HepG2 (cell line): ENCODE measurements at regions not wholly inside any gene's neighbourhood (a gene's known extent, or its start where the extent isn't known, plus 50 kb on each side); places are given as distances from the start of the nearest gene placed in this dataset.

ENCODE experiments used
- ATAC-seq: fragments of 200-7000 bp; cut with Tn5 transposase; 3 replicates; pipeline ENCODE4 v1.9.1; 2020; ENCODE audit warnings: mild to moderate bottlenecking, moderate library complexity
- BruUV-seq: library from RNA; stranded (reverse); fragments of 400-500 nt; replicated peaks from 2 replicates; lab custom pipeline; 2021; lab: Mats Ljungman, UMichigan
- CTCF ChIA-PET: fragments of 300-600 bp; formaldehyde crosslinking; extraction: SDS; loops from one replicate; lab custom pipeline; 2021; ENCODE audit warnings: low total read pairs, inconsistent platforms, low intra/inter-chr PET ratio; lab: Yijun Ruan, JAX
- POLR2A ChIA-PET: fragments of 350-600 bp; sonication (Branson Sonifier 250); formaldehyde crosslinking; loops from one replicate; lab custom pipeline; 2020; ENCODE audit warnings: antibody characterized with exemption, inconsistent platforms; lab: Yijun Ruan, JAX
- DNase-seq: peaks from one replicate; pipeline ENCODE4 v3.0.0-alpha.2; 2015; ENCODE audit warnings: low spot score
- FAIRE-seq: peaks from 3 replicates; lab custom pipeline; 2011; peaks lifted over from hg19 to GRCh38; lab: Jason Lieb, UNC
- H2AFZ ChIP-seq: one replicate; pipeline ENCODE4 v1.6.1; 2011; ENCODE audit warnings: low read length, inconsistent platforms
- H3K27ac ChIP-seq: fragments of 300-600 bp; 3 replicates; pipeline ENCODE4 v1.8.0; 2011; ENCODE audit warnings: mixed run types, mild to moderate bottlenecking, mixed read lengths, low read length, inconsistent platforms; ENCODE audit not compliant: insufficient read depth; ENCODE audit errors: extremely low read length
- H3K27me3 ChIP-seq, 2 experiments: fragments of 200-600 bp in 1 of 2; 2 replicates in 1 of 2; 3 replicates in 1 of 2; pipeline versions ENCODE4 v1.6.0 to v1.8.0; 2011; ENCODE audit warnings: low read length in 2 of 2, mild to moderate bottlenecking in 2 of 2, moderate library complexity in 2 of 2, inconsistent platforms in 1 of 2; ENCODE audit not compliant: insufficient read depth in 2 of 2, control insufficient read depth in 1 of 2
- H3K36me3 ChIP-seq, 2 experiments: fragments of 200-600 bp in 1 of 2; replicated peaks in 1 of 2; 2 replicates in 1 of 2; 3 replicates in 1 of 2; pipeline versions ENCODE4 v1.5.1 to v1.8.0; 2011; ENCODE audit warnings: low read length in 2 of 2, inconsistent platforms in 1 of 2; ENCODE audit not compliant: insufficient read depth in 2 of 2, control insufficient read depth in 1 of 2
- H3K4me1 ChIP-seq: 2 replicates; pipeline ENCODE4 v1.5.1; 2012; ENCODE audit warnings: low read length, inconsistent platforms; ENCODE audit not compliant: insufficient read depth
- H3K4me2 ChIP-seq: 2 replicates; pipeline ENCODE4 v1.6.0; 2011; ENCODE audit warnings: low read depth, low read length, inconsistent platforms
- H3K4me3 ChIP-seq, 3 experiments: fragments of 200-600 bp in 1 of 3; sonication (generic), shearing (Covaris generic) in 1 of 3; replicated peaks in 1 of 3; 2 replicates each; pipeline ENCODE4 v1.5.1; 2011 to 2016; ENCODE audit warnings: low read length in 3 of 3, inconsistent platforms in 2 of 3, low read depth in 2 of 3, mild to moderate bottlenecking in 2 of 3, control low read depth in 1 of 3, mixed read lengths in 1 of 3; ENCODE audit not compliant: insufficient read depth in 1 of 3
- H3K79me2 ChIP-seq: one replicate; pipeline ENCODE4 v1.6.1; 2011; ENCODE audit warnings: low read length, inconsistent platforms; ENCODE audit not compliant: insufficient read depth
- H3K9ac ChIP-seq: 2 replicates; pipeline ENCODE4 v1.6.0; 2011; ENCODE audit warnings: mild to moderate bottlenecking, low read depth, low read length, inconsistent platforms; ENCODE audit not compliant: insufficient read depth
- H3K9me3 ChIP-seq: 2 replicates; pipeline ENCODE4 v1.5.1; 2012; ENCODE audit warnings: mild to moderate bottlenecking, low read length
- H4K20me1 ChIP-seq: 2 replicates; pipeline ENCODE4 v1.6.0; 2011; ENCODE audit warnings: inconsistent platforms, mild to moderate bottlenecking, low read length, moderate library complexity; ENCODE audit not compliant: insufficient read depth
- CBX2 ChIP-seq, 2 experiments: fragments of 200-600 bp in 1 of 2; sonication (generic); formaldehyde crosslinking in 1 of 2; IDR thresholded peaks; 2 replicates each; pipeline versions ENCODE4 v1.7.0 to v1.8.1; 2018 to 2022; ENCODE audit warnings: low read depth in 2 of 2, low read length in 1 of 2, mild to moderate bottlenecking in 1 of 2, missing genetic modification reagents in 1 of 2
- HNF4A ChIP-seq: sonication (generic); formaldehyde crosslinking; IDR thresholded peaks from 2 replicates; pipeline ENCODE4 v1.4.0; 2020; ENCODE audit warnings: missing genetic modification reagents
- HNRNPLL ChIP-seq: fragments of 200-400 bp; formaldehyde crosslinking; IDR thresholded peaks from 2 replicates; pipeline ENCODE4 v1.6.1; 2017; ENCODE audit warnings: mild to moderate bottlenecking, low read depth, low read length; ENCODE audit not compliant: poor library complexity, severe bottlenecking
- KLF6 ChIP-seq: IDR thresholded peaks from 2 replicates; pipeline ENCODE4 v1.8.0; 2016; ENCODE audit warnings: missing biosample characterization, missing genetic modification reagents
- MEIS2 ChIP-seq: sonication (generic); formaldehyde crosslinking; IDR thresholded peaks from 2 replicates; pipeline ENCODE4 v1.9.0; 2021; ENCODE audit warnings: mild to moderate bottlenecking, missing genetic modification reagents
- NR2F6 ChIP-seq, 2 experiments: IDR thresholded peaks; 2 replicates each; pipeline ENCODE4 v1.6.1; 2016; ENCODE audit warnings: antibody characterized with exemption in 1 of 2, mild to moderate bottlenecking in 1 of 2
- POGZ ChIP-seq: sonication (generic); formaldehyde crosslinking; IDR thresholded peaks from 2 replicates; pipeline ENCODE4 v1.4.0; 2020; ENCODE audit warnings: mild to moderate bottlenecking, missing genetic modification reagents
- RXRB ChIP-seq: IDR thresholded peaks from 2 replicates; pipeline ENCODE4 v1.6.1; 2016; ENCODE audit warnings: borderline replicate concordance, missing genetic modification reagents, missing compliant biosample characterization
- TBX2 ChIP-seq: sonication (generic); formaldehyde crosslinking; IDR thresholded peaks from 2 replicates; pipeline ENCODE4 v1.5.0; 2020; ENCODE audit warnings: missing genetic modification reagents, mild to moderate bottlenecking, borderline replicate concordance
- ZNF10 ChIP-seq: sonication (generic); formaldehyde crosslinking; IDR thresholded peaks from 2 replicates; pipeline ENCODE4 v1.4.0; 2020; ENCODE audit warnings: mild to moderate bottlenecking, low read depth, missing genetic modification reagents, borderline replicate concordance
- ZNF3 ChIP-seq: IDR thresholded peaks from 2 replicates; pipeline ENCODE4 v1.7.0; 2017; ENCODE audit warnings: inconsistent platforms
- ZNF572 ChIP-seq: sonication (generic); formaldehyde crosslinking; IDR thresholded peaks from 2 replicates; pipeline ENCODE4 v1.5.1; 2020; ENCODE audit warnings: mild to moderate bottlenecking, missing genetic modification reagents
- ZSCAN5A ChIP-seq: sonication (generic); formaldehyde crosslinking; IDR thresholded peaks from 2 replicates; pipeline ENCODE4 v1.8.0; 2022; ENCODE audit warnings: mild to moderate bottlenecking, missing genetic modification reagents, borderline replicate concordance
- WGBS: methylation state at CpG from one replicate; pipeline ENCODE4 v1.1.6; 2017; ENCODE audit warnings: low lambda C conversion rate; 5-methylcytosine and 5-hydroxymethylcytosine counted together
- in situ Hi-C: cut with HindIII; loops from 2 replicates; pipeline ENCODE4 v1.10.0; 2017; ENCODE audit warnings: low pct_unique_long_range_greater_than_20kb; ENCODE audit not compliant: extremely low pct_ligation_motif_present
- intact Hi-C: fragments of 100-400 bp; cut with micrococcal nuclease; formaldehyde crosslinking; loops from one replicate; pipeline ENCODE4 v1.10.0; 2022; ENCODE audit not compliant: unreplicated experiment
- TF ChIP-seq, protein P1 (sequence below), 2 experiments: sonication (generic) in 1 of 2; formaldehyde crosslinking in 1 of 2; IDR thresholded peaks; 2 replicates each; pipeline versions ENCODE4 v1.6.1 to v1.9.0; 2014 to 2022; ENCODE audit warnings: antibody characterized with exemption in 1 of 2, borderline replicate concordance in 1 of 2, inconsistent platforms in 1 of 2, low read depth in 1 of 2, missing genetic modification reagents in 1 of 2
- TF ChIP-seq, protein P2 (sequence below): IDR thresholded peaks from 2 replicates; pipeline ENCODE4 v1.6.1; 2018; ENCODE audit warnings: missing genetic modification reagents, mild to moderate bottlenecking, missing compliant biosample characterization
- TF ChIP-seq, protein P3 (sequence below): sonication (generic); formaldehyde crosslinking; IDR thresholded peaks from 2 replicates; pipeline ENCODE4 v1.4.0; 2020; ENCODE audit warnings: mild to moderate bottlenecking, missing genetic modification reagents

DNA sequence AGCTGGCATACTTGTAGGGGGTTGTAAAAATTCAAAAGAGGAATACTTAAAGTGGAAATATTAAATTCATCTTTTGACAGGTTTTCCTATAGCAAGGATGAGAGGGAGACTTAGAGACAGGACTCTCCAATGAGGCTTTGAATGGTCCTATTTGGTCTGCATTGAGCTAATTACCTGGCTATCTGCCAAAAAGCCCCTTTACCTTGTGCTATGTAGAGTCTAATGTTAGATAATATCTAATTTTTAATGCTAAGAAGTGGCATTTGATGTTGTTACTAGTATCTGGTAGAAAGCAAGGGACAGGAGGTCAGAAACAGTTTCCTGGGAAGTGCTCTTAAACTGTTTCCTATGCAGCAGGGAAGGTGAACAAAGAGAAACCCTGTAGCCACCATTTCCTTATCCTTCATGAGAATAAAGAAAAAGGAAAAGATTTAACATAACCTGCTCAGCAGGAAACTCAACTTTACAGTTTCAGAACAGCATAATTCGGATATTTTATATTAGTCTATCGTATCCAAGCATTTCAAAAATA, 550.0 kb downstream of the SOX5 start:
- ChIA-PET POLR2A (no interaction called here), CTCF (no interaction called here)
- no peaks in the 10 kb centered on the region for H3K36me3 ChIP-seq
- H2AFZ ChIP-seq = no peak overlapping the region
- H3K27ac ChIP-seq = no peak overlapping the region
- no peak overlapping the region for H3K4me3 ChIP-seq
- ATAC-seq (no peak), FAIRE-seq (no peak), DNase-seq (no peak)
- no peaks in the 10 kb centered on the region for H3K27me3 ChIP-seq
- H3K4me1 ChIP-seq = no peaks in the 10 kb centered on the region
- no TSS peak for BruUV-seq
- H3K9me3 ChIP-seq = no peaks in the 10 kb centered on the region
- no peak overlapping the region for H3K9ac ChIP-seq
- no peaks in the 10 kb centered on the region for H3K79me2 ChIP-seq
- no peak overlapping the region for H3K4me2 ChIP-seq
- intact Hi-C loops (no loop called here), in situ Hi-C loops (no loop called here)
- H4K20me1 ChIP-seq = no peaks in the 10 kb centered on the region
- WGBS = 3% methylated on average over 2 of the region's 2 CpGs
- TF ChIP-seq NR2F6 (IDR thresholded peaks at IDR 0.05) (no peak), NR2F6 (CRISPR knock-in tag; IDR thresholded peaks at IDR 0.05) (no peak), CBX2 (IDR thresholded peaks at IDR 0.05; ENCODE audit: low read depth, low read length) (no peak), CBX2 (CRISPR knock-in tag; IDR thresholded peaks at IDR 0.05; ENCODE audit: low read depth) (no peak), MEIS2 (CRISPR knock-in tag) (no peak), KLF6 (no peak), HNRNPLL (no peak), ZNF10 (no peak), ZNF572 (CRISPR knock-in tag) (no peak), ZNF3 (CRISPR knock-in tag) (no peak), RXRB (no peak), HNF4A (CRISPR knock-in tag) (no peak), TBX2 (CRISPR knock-in tag) (no peak), ZSCAN5A (no peak), POGZ (CRISPR knock-in tag) (no peak)
- TF ChIP-seq, protein P1, sequence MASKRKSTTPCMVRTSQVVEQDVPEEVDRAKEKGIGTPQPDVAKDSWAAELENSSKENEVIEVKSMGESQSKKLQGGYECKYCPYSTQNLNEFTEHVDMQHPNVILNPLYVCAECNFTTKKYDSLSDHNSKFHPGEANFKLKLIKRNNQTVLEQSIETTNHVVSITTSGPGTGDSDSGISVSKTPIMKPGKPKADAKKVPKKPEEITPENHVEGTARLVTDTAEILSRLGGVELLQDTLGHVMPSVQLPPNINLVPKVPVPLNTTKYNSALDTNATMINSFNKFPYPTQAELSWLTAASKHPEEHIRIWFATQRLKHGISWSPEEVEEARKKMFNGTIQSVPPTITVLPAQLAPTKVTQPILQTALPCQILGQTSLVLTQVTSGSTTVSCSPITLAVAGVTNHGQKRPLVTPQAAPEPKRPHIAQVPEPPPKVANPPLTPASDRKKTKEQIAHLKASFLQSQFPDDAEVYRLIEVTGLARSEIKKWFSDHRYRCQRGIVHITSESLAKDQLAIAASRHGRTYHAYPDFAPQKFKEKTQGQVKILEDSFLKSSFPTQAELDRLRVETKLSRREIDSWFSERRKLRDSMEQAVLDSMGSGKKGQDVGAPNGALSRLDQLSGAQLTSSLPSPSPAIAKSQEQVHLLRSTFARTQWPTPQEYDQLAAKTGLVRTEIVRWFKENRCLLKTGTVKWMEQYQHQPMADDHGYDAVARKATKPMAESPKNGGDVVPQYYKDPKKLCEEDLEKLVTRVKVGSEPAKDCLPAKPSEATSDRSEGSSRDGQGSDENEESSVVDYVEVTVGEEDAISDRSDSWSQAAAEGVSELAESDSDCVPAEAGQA (IDR thresholded peaks at IDR 0.05; ENCODE audit: low read depth) = no peak
- TF ChIP-seq, protein P1 (CRISPR knock-in tag; IDR thresholded peaks at IDR 0.05; ENCODE audit: borderline replicate concordance) = no peak
- TF ChIP-seq, protein P2, sequence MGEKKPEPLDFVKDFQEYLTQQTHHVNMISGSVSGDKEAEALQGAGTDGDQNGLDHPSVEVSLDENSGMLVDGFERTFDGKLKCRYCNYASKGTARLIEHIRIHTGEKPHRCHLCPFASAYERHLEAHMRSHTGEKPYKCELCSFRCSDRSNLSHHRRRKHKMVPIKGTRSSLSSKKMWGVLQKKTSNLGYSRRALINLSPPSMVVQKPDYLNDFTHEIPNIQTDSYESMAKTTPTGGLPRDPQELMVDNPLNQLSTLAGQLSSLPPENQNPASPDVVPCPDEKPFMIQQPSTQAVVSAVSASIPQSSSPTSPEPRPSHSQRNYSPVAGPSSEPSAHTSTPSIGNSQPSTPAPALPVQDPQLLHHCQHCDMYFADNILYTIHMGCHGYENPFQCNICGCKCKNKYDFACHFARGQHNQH (CRISPR knock-in tag) = no peak
- TF ChIP-seq, protein P3, sequence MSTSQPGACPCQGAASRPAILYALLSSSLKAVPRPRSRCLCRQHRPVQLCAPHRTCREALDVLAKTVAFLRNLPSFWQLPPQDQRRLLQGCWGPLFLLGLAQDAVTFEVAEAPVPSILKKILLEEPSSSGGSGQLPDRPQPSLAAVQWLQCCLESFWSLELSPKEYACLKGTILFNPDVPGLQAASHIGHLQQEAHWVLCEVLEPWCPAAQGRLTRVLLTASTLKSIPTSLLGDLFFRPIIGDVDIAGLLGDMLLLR (CRISPR knock-in tag) = no peak
